ENCODE measurements at regions not wholly inside any gene's neighbourhood (a gene's known extent, or its start where the extent isn't known, plus 50 kb on each side); places are given as distances from the start of the nearest gene placed in this dataset.

DNA sequence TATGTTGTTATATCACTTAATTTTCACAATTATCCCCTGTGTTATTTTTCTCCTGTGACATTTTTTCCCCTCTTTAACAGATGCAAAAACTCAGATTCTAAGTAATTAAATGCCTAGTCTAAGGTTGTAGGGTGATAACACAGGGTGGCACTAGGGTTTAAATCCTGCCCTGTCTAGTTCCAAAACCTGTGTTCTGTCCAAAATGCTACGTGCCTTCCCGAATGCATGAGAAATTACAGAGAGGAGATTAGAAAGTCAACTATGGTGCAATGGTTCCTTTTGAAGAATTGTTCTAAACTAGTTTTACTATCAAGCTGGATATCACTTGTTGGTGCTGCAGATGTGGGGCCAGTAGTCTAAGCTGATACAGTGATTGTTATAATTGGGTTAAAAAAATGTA lies 108.0 kb downstream of the DIPK2A start:
- DNase-seq = no peak

GRCh38 chr3:144084929-144085328 lies 113.3 kb downstream of the DIPK2A start:
- DNase-seq = no peak

GRCh38 chr3:144085964-144086363 lies 114.3 kb downstream of the DIPK2A start:
- DNase-seq = peak; percentile 23 to 48

DNA sequence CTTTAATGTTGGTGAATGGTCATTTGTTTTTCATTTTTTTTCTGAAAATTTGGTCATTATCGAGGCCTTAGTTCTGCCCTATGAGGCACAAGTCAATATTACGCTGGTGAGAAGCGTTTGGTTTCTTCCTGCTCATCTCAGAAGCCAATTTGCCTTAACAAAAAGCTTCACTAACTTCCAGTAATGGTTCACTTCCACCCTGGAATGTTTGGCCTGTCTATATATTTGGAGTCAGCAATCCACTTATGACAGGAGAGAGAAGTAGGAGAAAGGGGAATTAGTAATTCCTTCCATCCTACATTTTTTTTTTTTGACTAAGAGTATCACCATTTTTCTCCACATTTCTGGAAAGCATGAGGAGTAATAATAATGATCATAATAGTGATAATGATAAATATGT lies 124.4 kb downstream of the DIPK2A start:
- DNase-seq = no peak

- DNase-seq = no peak
Measured at GRCh38 chr3:144097163-144097562, 125.5 kb downstream of the DIPK2A start.

DNA sequence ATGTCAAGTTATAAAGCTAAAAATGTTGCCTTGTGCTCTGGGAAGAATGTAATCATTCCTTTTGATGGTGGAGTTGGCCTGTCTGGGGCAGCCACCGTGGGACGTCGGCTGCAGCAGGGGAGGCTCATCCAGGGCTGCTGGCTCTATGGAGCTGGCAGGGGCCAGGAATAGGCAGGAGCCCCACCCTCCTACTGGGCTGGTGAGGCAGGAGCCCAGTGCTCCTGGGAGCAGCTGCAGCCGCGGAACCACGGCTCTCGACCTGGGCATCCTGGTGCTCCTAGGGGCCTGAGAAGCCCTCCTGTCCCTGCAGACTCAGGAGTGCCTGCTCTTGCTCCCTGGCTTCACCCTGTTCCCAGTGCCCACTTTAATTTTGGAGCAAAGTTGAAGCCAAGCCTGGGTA lies 127.1 kb downstream of the DIPK2A start:
- no peak for DNase-seq

DNA sequence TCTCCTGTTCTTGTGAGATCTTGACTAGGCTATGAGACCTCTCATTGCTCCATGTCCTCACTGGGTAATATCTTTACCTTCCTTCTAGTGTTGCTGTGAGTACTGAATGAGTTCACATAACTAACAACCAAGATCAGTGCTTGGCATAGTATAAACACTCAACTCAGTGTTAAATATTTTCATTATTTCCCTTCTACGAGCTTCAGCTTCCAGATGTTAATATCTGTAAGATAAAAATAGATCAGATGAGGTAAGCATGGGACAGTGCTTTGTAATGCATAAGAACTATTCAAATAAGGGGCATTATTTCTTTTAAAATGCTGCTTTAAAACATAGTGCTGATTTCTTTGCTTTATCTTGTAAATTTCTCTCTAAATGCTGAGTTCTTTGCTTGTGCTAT lies 130.8 kb downstream of the DIPK2A start:
- DNase-seq = no peak

GRCh38 chr3:144104186-144104585 lies 132.6 kb downstream of the DIPK2A start:
- no peak for DNase-seq

DNA sequence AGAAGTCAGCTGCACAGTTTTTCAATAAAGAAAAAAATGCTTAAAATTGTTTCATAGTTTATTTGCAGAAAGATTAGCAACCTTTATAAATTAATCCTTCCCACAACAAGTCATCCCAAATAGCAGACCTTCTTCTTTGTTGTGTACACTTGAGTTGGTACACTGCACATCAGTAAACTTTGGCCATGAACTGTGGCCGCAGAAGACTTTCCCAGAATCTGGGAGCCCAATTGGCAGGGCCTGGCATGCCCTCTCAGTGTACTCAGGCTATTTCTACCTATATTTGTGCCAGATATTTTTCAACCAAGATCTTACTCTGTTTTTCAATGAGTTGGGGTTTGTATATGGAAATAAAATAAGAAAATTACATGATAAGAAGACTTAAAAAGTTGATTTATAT lies 133.1 kb downstream of the DIPK2A start:
- no peak for DNase-seq

DNA sequence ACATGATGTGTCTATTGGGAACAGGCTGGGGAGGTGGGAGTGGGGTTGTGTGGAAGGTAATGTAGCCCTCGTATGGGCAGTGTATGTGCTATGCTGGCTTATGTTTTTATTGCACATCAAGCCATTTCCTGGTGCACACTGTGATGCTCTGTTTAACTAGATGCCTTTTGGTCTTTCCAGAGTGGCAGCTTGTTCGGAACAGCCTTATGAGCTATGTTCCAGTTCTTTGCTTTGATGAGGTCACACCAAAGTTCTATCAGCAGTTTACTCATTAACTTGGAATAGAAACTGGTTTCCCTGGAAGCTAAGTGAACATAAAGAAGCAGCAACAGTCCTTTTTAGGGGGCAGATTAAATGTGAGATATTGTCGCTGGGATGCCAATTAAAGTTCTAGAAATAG lies 133.9 kb downstream of the DIPK2A start:
- DNase-seq = no peak

DNA sequence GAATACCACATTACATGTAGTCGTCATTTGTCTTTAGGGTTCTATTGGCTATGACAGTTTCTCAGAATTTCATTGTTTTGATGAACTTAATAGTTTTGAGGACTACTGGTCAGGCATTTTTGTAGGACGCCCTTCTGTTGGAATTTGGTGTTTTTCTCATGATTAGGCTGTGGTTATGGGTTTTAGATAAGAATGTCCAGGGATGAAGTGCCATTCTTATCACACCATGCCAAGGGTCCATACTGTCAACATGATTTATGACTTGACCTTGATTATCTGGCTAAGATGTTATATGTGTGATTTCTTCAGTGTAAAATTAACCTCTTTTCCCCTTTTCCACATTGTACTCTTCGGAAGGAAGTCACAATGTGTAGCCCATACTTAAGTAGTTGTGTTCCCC lies 135.3 kb downstream of the DIPK2A start:
- DNase-seq = no peak

- DNase-seq = no peak
Measured at GRCh38 chr3:144107923-144108322, 136.3 kb downstream of the DIPK2A start.

DNA sequence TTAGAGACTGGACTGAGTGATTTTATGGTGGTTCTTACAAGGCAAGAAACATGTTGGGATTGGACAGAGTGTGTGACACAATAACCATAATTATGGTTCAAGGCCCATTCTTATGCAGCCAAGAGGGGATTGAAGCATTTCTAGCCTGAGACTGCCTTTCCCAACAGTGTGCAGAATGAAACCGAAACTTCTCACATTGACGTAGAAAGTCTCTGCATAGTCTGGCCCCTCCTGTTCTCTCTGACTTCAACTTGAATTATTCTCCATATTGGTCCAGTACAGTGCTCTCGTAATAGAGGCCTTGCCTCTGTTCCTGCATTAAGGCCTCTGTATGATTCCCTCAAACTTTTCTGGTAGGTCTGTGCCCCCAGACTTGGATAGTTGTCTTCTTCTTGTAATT lies 138.3 kb downstream of the DIPK2A start:
- DNase-seq = peak; percentile 4 to 8

GRCh38 chr3:144112036-144112435 lies 140.4 kb downstream of the DIPK2A start:
- no peak for DNase-seq

GRCh38 chr3:144112437-144112836 lies 140.8 kb downstream of the DIPK2A start:
- no peak for DNase-seq

GRCh38 chr3:144114767-144115166 lies 143.1 kb downstream of the DIPK2A start:
- no peak for DNase-seq

- DNase-seq = no peak
Measured at GRCh38 chr3:144119633-144120032, 148.0 kb downstream of the DIPK2A start.

- DNase-seq = no peak
Measured at GRCh38 chr3:144121661-144122060, 150.0 kb downstream of the DIPK2A start.

GRCh38 chr3:144127014-144127413 lies 155.4 kb downstream of the DIPK2A start:
- no peak for DNase-seq

- DNase-seq = no peak
Measured at GRCh38 chr3:144127700-144128099, 156.1 kb downstream of the DIPK2A start.

DNA sequence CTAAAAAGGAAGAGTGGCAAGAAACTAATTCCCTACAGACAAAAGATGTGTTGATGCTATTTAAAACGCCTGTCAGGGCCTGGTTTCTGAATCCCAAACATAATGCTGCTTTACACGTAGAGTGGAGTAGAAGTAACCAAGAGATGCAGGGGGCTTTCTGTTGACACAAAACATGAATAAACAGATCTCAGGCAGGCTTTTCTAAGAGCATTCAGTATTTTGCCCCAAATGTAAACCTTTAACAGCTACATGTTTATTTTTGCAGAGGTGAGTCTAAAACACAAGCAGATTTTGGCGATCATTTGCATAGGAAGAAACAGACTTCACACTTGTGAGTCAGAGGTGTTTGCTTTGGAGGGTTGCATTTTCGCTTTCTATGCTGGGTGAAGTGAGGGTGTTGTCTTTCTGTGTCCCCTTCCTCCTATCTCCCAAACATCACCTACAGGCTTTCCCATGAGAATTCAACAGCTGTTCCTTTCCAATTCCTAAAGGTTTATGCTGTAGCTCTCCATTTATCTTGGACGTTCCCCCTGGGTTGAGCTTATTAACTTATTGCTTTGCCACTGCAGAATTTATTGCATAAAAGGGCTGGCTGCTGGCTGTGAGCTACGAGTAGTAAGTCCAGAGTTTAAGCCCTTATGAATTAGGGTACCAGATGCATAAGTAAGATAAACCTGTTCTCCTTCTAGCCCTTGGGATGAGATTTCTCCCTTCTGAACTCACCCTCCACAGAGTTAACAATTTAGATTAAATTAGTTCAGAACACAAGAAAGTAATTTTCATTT lies 156.7 kb downstream of the DIPK2A start:
- DNase-seq = no peak

- DNase-seq = no peak
Measured at GRCh38 chr3:144129536-144130214, 158.1 kb downstream of the DIPK2A start.

DNA sequence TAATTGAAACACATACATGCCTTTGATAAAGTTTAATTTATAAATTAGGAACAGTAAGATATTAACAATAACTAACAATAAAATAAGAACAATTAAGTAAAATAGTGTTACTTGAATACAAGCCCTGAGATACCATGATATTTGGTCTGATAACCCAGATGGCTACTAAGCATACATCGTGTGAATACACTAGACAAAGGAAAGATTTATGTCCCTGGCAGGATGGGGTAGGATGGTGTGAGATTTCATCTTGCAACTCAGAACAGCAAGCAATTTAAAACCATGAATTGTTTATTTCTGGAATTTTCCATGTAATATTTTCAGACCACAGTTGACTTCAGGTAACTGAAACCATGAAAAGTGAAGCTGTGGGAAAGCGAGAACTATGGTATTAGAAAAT lies 169.5 kb downstream of the DIPK2A start:
- no peak for DNase-seq

- DNase-seq = no peak
Measured at GRCh38 chr3:144141496-144141895, 169.9 kb downstream of the DIPK2A start.
